Neural progenitor cell (in vitro differentiated cells): ENCODE measurements at regions not wholly inside any gene's neighbourhood (a gene's known extent, or its start where the extent isn't known, plus 50 kb on each side); places are given as distances from the start of the nearest gene placed in this dataset.

Experiments used
- CTCF ChIP-seq: fragments of 200-600 bp; sonication (generic); IDR thresholded peaks from 2 replicates; pipeline ENCODE4 v1.5.1; 2017; ENCODE audit warnings: antibody characterized with exemption, mild to moderate bottlenecking
- EZH2 ChIP-seq: fragments of 200-600 bp; sonication (generic); IDR thresholded peaks from 2 replicates; pipeline ENCODE4 v1.6.1; 2017; ENCODE audit warnings: antibody characterized with exemption, mild to moderate bottlenecking, moderate library complexity
- EZH2phosphoT487 ChIP-seq: fragments of 200-600 bp; sonication (generic); IDR thresholded peaks from 2 replicates; pipeline ENCODE4 v1.6.1; 2017; ENCODE audit warnings: antibody characterized with exemption

- TF ChIP-seq CTCF (no peak), EZH2phosphoT487 (no peak), EZH2 (no peak)
Measured at GRCh38 chr9:99489060-99489413, 267.0 kb downstream of the SEC61B start.
